Cerebellar nuclear complex (tissue), 1 donor: ENCODE measurements at regions not wholly inside any gene's neighbourhood (a gene's known extent, or its start where the extent isn't known, plus 50 kb on each side); places are given as distances from the start of the nearest gene placed in this dataset.

Source experiments
- DNase-seq, 2 experiments: peaks; one replicate each; lab custom pipeline; 2025; lab: John Stamatoyannopoulos, UW

DNA sequence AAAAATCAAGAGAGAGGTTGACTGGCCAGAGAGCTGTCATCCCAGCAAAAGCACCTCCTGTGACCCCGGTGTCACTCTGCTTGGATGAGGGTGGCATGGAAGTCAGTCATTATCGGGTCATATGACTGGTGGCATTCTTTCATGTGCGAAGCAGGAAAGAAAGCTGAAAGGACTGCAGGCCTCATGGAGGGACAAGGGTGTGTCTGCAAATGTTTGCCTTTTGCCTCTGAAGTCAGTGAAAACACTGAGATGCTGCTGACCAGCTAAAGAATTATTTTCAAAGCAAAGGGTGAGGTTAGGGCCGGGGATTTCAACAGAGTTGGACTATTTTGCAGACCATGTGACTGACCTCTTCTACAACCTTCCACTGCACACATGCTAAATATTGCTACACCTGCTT, 298.3 kb downstream of the CSNK1G3 start:
- no peak for DNase-seq

DNA sequence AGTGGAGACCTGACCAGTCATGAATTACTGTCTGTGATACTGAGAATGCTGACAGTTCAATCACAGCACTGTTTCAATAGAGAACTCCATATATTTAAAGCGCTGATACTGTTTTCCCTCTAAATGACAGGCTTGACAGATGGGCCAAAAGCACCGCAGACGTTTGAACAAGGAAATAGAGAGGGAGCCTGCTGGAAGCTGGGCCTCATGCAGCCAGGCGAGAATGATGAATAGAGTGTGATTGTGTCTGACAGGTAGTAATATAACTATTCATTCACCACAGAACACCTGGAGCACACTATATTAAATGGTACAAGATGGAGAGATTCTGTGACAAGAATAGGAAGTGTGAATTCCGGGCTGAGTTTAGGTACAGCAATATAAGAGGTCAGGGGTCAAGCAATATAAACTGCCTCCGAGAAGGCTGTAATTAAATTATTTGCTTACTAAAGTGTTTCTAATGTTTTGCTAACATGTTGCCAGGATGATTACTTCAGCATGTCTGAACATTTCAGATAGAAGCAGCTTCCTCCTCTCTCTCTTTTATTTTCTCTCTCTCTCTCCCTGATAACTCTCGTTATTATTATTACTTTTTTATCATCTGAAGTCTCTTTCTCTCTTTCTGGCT, 297.7 kb downstream of the CSNK1G3 start:
- DNase-seq: peak in 1 of 2 experiments; percentile 3

DNA sequence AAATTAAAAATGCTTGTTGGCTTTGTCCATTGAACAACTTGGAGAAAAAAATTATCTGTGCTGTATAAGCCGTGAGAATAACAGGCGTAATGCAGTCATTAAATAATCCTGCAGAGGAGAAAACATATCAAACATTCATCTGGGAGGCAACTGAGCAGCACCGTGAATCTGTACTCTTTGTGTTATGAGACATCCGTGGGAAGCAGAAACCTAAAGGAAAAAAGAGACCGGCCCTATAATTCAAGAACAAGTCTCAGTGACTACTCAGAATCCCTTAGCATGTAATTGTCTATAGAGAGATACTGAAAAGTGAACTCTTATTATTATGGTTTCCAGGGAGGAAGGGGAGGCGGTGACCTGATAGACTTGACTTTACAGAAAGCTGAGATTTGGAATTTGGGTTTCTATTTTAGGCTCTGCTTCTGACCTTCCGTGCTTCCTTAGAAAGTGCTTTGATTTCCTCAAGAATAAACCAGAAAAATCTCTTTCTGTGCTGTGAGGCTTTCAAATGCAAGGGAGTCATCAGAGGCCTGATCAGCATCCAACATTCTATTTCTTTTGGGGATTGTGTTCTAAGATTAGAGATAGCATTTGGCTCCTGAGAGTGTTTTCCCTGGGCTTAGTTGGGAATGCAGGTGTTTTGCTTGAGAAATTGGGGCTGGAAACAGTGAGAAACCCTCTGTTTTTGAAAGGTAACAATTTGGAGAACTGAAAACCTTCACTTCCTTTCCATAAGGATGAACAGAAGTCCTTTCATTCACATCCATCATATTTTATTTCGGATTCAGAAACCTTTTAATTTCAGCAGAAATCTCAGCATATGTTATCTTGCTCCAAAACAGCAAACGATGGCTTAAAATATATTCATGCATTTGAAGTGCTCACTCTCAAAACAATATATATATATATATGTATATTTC, 296.7 kb downstream of the CSNK1G3 start:
- DNase-seq: no peak

DNA sequence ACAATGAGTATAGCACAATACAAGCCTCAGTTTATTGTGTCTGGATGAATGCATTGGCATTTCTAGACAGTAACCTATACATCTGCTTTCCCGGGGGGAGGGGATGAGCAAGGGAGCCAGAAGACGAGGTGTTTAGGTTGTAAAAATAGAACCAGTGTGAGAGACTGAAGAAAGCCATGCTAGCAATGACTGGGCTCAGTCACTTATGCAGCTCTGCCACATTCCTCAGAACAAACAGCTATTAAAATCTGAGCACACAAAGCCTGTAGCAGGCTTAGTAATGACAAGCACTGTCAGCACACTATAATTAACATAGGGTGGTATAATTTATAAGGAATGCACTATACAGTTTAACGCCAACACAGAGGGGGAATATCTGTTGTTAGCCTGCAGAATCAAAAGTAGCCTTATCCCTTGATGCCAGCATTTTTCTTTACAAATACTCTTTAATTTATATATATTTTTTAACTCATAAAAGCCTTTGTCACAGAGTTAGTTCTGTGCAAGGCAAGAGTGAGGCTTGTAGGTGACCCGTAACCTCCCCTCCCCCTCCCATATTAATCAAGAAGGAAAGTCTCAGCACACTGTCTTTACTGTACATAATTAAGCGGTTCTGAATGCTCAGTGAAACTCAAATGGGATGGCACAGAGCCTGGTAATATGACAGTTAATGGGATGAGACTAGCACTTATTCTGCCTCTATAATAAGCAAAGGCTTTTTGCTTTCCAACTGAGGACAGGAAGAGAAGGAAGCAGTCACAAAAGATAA, 295.4 kb downstream of the CSNK1G3 start:
- no peak for DNase-seq

DNA sequence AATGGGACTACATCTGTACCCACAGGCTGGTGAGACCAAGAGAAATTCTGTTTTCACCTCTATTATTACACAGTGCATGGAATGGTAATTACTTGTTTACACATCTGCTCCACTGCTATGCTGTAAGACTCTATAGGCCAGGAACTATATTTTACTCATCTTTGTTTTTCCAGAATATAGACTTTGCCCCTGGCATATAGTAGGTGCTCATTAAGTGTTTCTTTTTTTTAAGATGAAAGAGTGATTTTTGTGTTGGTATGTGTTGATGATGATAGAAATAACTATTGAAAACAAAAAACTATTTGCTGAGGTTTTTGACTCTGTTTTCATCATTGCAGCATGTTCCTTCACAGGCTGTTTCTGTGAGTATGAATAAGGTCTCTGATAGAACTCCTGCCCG, 294.7 kb downstream of the CSNK1G3 start:
- no peak for DNase-seq

DNA sequence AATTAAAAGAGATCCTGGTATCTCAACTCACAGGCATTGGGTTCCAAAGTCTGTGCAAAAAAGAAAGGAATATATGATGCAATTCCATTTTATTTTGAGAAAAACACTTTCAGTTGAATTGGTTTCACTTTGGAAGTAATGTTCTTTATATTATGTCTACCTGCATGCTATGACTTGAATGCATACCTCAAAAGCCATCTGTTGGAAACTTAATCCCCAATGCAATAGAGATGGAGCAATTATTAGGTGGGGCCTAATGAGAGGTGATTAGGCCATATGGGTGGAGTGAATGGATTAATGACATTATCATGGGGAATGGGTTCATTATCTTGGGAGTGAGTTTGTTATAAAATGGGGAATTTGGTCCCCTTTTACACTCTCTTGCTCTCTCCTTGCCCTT, 293.3 kb downstream of the CSNK1G3 start:
- no peak for DNase-seq

DNA sequence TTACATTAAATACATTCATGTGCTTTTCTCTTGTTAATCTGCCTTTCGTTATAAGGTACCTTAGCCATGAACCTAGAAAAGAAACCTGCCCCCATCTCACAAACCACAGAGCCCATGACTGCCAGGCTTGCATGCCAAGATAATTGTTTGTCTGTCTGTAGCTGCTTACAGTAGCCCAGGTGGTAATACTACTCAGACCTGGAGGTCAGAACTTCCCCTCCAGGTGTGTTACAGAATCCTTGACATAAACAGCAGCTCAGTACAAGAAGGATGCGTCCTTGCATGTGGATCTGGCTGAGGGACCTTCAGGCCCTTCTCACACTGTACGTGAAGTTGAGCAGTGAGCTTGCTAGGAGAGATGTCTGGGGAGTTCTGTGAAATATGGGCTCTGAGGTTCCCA, 291.4 kb downstream of the CSNK1G3 start:
- no peak for DNase-seq

DNA sequence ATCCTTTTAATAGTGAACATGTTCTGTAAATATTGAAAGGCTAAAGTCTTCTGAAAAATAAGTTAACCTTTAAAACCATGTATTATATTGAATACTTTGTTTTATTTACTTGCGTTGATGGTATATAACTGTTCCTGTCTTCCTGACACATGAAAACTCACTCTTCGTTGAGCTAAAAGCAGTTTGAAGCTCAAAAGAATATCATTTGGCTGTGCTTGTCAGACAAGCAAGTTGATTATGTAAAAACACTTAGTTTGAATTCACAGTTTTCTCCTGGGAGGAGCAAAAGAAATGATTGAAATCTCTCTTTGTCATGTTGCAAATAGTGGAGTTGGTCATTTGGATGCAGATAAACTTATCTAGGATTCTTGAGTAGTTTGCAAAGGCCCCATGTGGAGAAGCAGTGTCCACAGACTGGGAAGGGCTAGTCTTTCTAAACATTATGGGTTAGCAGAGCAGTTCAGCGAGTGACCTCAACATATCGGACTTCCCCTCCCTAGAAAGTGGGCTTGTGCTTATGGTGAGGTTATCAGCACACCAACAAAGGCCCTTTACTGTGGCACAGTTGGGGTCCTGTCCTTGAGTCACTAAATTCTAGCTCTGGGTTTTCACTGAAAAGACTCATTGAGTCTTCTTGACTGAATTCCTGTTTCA, 290.4 kb downstream of the CSNK1G3 start:
- DNase-seq: no peak

DNA sequence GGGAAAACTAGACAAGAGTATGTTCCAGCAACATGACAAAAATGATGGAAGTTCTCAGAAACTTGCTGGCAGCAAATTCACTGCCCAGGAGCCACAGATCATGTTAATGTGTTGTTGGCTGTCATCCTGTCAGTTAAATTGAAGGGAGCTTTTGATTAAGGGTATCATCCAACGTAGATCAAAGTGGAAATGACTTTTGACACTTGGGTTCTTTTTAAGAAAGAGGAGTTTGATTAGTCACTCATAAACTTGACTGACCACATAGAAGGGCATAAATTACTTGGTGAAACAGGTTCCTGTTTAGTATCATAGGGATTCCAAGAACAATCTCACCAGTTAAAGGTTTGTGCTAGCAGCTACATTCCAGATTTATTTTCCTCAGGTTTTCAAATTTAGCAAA, 288.7 kb downstream of the CSNK1G3 start:
- no peak for DNase-seq

DNA sequence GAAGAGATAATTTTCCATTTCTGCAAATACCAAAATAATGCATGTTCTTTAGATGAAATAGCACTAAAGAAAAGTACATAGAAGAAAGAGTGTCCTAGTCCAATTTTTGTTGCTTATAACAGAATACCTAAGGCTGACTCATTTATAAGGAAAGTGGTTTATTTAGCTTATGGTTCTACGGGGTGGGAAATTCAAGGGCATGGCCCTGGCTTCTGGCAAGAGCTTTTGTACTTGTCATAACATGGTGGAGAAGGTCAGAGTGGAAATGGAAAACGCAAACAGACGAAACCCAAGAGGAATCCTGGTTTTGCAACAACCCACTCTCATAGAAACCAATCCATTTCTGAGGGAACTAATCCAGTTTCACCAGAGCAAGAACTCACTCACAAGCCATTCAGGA, 283.7 kb downstream of the CSNK1G3 start:
- DNase-seq: no peak

DNA sequence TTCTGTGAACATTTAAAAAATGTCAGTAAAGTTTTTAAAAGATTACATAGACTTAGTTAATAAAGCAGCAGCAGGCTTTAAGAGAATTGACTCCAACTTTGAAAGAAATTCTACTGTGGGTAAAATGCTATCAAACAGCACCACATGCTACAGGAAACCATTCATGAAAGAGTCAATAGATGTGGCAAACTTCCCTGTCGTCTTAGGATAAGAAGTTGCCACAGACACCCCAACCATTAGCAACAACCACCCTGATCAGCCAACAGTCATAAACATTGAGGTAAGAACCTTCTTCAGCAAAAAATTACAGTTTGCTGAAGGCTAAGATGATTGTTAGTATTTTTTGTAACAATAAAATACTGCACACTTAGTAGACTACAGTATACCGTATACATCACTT, 278.2 kb downstream of the CSNK1G3 start:
- no peak for DNase-seq

DNA sequence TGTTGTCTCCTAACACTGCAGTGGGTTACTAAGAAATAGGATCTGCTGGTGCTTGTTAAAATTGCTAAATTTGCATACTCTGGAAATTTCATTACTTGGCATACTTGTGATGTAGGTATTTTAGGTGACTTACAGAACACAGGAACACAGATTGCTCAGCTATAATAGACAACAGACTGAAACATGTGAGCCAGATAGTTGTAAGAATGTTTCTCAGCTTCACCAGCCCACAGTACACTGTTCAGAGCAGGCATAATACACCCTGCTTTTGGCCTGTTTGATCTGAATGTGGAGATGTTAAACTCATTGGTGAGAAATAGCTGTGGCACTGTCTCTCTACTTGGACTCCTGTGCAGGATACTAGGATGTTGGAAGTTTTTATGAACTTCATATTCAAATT, 275.7 kb downstream of the CSNK1G3 start:
- no peak for DNase-seq

DNA sequence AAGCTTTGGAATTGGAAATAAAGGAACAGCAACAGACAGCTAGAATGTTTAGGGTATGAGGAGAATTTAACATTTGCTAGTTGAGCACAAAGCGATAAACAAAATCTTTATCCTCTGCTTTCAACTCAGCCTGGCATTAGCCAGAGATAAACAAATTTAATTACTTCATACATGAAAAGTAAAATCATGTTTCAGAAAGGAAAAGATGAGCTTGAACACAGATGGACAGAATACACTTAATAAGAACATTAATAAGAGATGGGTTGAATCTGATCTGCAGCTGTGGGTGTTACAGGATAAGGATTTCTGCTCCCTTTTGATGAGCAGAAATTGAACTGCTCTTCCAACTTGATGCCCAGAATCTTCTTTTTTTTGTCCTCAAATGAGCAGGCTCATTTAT, 275.2 kb downstream of the CSNK1G3 start:
- no peak for DNase-seq

DNA sequence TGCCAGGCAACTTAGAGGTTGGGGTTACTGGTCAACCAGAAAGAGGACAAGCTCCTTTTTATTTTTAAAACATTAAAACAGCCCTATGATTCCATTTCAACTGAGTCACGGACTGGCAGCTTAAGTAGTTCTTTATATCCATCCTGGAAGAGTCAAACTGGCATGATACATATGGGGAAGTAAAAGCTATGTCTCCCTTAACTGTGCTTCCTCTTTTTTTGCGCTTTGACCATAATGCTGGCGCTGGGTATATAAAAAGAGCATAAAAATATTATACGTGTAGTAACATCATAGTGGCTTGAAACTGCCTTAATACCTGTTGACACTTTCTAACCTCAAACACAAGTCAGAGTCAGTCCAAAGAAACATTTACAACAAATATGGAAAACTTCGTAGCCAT, 274.4 kb downstream of the CSNK1G3 start:
- no peak for DNase-seq

DNA sequence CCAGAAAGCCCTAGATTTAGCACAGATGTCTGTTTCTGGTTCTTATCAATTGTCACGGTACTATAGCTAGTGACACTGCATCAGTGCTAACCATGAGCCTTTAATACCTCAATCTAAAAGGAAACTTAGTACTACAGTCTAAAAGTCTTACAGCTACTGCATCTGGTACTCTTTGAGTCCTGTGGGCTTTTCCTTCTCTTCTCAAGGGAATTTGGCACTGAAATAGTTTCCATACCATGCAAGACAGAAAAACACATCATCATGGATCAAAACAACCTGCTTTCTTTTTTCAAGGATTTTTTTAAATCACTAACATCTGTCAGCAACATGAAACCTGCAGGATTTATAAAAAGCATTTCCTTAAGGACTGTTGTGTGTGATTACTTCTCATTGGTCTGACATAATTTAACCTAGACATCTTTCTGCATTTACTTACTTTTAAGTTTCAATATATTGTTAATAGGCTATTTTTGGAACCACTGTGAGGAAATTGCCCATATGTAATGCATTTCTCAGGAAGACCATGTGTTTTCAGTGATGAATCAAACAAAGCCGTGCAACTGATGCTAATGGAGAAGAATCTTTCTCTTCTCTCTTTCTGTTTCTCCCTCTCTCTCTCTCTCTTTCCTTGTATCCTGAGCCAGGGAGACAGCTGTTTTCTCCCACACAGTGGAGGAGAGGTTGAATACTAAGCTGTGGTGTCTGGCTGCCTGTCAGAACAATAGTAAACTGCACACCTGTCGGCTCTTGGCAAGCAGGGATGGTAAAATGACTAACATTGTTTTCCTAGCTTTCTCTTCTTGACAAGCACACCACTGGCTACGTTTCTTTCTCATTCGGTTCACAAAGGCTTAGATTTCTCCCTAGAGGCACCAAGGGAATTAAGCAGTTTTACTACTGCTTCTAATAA, 273.4 kb downstream of the CSNK1G3 start:
- DNase-seq: no peak

DNA sequence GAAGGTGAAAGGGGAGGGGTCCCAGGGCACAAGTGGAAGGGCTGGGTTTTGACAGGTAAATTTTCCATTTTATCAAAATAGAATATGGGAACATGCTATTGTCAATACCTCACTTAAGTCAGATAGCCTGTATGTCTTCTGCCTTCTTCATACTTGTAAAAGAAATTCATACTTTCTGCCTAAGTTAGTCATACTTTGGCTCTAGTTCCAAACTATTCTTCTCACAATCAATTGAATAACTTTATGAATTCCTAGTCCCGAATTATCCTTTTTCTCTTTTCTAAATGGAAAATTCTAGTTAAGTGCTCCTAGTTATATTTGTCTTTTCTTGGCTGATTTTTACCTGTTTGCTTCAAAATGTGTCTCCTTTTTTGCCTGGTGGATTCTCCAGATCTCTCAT, 271.4 kb downstream of the CSNK1G3 start:
- DNase-seq: no peak

DNA sequence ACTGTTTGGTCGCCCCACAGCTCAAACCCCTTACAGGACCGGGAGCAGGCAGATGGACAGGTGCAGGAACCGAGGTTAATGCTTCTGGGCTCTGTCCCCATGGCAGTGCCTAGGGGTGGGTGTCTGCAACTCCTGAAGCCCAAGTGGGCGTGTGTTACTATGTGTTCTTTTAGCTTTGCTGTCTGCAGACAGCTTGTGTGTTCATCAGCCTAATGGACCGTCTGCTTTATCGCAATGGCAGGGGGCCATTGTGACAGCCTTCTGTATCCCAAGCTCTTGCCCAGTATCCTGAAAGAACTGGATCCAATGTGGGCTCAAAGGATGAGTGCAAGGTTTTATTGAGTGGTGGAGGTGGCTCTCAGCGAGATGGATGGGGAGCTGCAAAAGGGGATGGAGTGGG, 266.7 kb downstream of the CSNK1G3 start:
- no peak for DNase-seq

DNA sequence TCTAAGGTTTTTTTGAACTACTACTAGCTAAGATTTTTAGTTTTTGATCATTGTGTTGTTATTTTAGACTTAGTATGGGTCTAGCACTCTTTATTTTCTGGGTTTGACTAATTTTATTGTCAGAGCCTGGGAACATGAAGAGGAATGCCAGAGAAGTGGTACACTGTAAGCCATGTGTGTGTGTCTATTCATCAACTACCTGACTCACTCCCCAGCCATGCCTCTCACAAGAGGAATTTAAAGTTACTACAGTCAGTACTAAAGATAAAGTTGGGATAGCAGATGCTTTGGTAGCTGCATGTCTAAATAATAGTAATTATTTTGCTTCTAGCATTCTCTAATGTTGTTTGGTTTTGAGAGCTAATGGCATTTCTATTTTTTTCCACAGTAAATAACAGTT, 264.8 kb downstream of the CSNK1G3 start:
- DNase-seq: no peak

DNA sequence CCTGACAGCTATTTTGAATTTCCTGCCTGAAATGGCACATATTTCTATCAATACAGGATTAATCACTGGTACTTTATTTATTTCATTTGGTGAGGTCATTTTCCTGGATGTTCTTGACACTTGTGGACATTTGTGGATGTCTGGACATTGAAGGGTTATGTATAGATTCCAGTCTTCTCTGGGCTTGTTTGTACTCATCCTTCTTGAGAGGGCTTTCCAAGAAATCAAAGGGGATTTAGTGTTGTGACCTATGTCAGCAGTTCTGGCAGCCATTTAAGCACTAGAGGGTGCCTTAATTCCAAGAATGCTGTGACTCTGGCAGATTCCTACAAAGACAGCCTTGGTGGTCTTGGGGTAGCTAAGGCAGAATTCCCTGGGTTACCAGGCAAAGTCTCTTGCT, 259.7 kb downstream of the CSNK1G3 start:
- DNase-seq: no peak

DNA sequence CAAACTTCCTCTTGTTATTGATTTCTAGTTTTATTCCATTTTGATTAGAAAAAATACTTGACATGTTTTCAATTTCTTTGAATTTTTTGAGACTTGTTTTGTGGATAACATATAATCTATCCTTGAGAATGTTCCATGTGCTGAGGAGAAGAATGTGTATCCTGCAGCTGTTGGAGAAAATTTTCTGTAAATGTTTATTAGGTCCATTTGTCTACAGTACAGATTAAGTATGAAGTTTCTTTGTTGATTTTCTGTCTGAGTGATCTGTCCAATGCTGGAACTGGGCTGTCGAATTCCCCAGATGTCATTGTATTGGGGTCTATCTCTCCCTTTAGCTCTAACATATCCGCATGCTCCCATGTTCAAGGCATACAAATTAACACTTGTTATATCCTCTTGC, 251.2 kb downstream of the CSNK1G3 start:
- no peak for DNase-seq

DNA sequence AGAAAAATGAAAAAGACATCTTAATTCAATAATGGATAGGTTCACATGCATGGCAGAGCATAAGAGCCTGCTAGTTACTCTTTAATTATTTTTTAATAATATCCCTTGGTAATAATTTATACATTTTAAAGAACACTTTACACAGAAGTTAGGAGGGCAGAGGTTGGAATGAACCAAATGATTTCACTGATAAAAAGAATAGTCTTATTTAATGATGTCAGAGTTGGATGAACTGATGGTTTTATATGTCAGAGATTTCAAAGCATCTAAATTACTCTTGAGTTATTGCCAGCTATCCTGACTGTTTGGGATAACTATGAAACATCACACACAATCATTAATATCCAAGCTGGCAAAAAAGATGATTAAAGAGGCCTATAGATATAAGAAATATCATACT, 244.8 kb downstream of the CSNK1G3 start:
- DNase-seq: no peak
